Ovary (tissue), 3 donors: ENCODE measurements at regions not wholly inside any gene's neighbourhood (a gene's known extent, or its start where the extent isn't known, plus 50 kb on each side); places are given as distances from the start of the nearest gene placed in this dataset.

Source experiments
- CTCF ChIP-seq, 3 donors: fragments of 450-650 bp in 2 of 3; fragments of 200-600 bp in 1 of 3; IDR thresholded peaks; one replicate each; pipeline versions ENCODE4 v1.5.1 to v1.8.0; 2016 to 2022; ENCODE audit warnings: antibody characterized with exemption in 3 of 3, mild to moderate bottlenecking in 1 of 3
- EP300 ChIP-seq: sonication (generic); formaldehyde crosslinking; IDR thresholded peaks from one replicate; pipeline ENCODE4 v1.6.1; 2017; ENCODE audit warnings: antibody characterized with exemption
- POLR2A ChIP-seq: fragments of 450-650 bp; IDR thresholded peaks from one replicate; pipeline ENCODE4 v1.6.1; 2017; ENCODE audit warnings: antibody characterized with exemption, mild to moderate bottlenecking, moderate library complexity
- donor health status: DM: no; HTN: no; CAD: no.

GRCh38 chr2:187261705-187262104, 186.3 kb downstream of the CALCRL start:
- TF ChIP-seq CTCF (IDR thresholded peaks at IDR 0.05) (no peak), EP300 (no peak), POLR2A (no peak)
